Ectodermal cell (in vitro differentiated cells): ENCODE measurements at regions not wholly inside any gene's neighbourhood (a gene's known extent, or its start where the extent isn't known, plus 50 kb on each side); places are given as distances from the start of the nearest gene placed in this dataset.
"Not testable (repeated sequence)": the region's sequence is repeated elsewhere in the genome, so short reads cannot be mapped to it uniquely, and the experiment has no call there.

Source experiments
- H3K27ac ChIP-seq: 2 replicates; pipeline ENCODE4 v1.7.0; 2013; ENCODE audit warnings: mild to moderate bottlenecking, low read depth, low read length; ENCODE audit not compliant: insufficient read depth, poor library complexity, severe bottlenecking
- H3K27me3 ChIP-seq: 2 replicates; pipeline ENCODE4 v1.7.0; 2013; ENCODE audit warnings: mild to moderate bottlenecking, low read length; ENCODE audit not compliant: insufficient read depth, control insufficient read depth, poor library complexity, severe bottlenecking
- H3K36me3 ChIP-seq: one replicate; pipeline ENCODE4 v1.7.0; 2013; ENCODE audit warnings: low read length; ENCODE audit not compliant: control insufficient read depth, insufficient read depth
- H3K4me1 ChIP-seq: one replicate; pipeline ENCODE4 v1.7.0; 2013; ENCODE audit warnings: low read length; ENCODE audit not compliant: control insufficient read depth, insufficient read depth
- H3K4me3 ChIP-seq: 2 replicates; pipeline ENCODE4 v1.7.0; 2013; ENCODE audit warnings: low read depth, low read length, control low read depth; ENCODE audit not compliant: insufficient read depth
- H3K9me3 ChIP-seq: 2 replicates; pipeline ENCODE4 v1.7.0; 2013; ENCODE audit warnings: mild to moderate bottlenecking, low read length, moderate library complexity; ENCODE audit not compliant: control insufficient read depth
- WGBS, 2 experiments: methylation state at CpG; one replicate each; pipeline ENCODE4 v1.1.7; 2013; ENCODE audit warnings: missing lambda C conversion rate in 2 of 2; 5-methylcytosine and 5-hydroxymethylcytosine counted together

- no peak overlapping the region for H3K4me3 ChIP-seq
- no peaks in the 10 kb centered on the region for H3K9me3 ChIP-seq
- 29 to 57% methylated on average over 1 to 2 of the region's 2 CpGs for WGBS, 2 experiments
- no peaks in the 10 kb centered on the region for H3K27me3 ChIP-seq
- no peak overlapping the region for H3K27ac ChIP-seq
- H3K4me1 ChIP-seq, result no peaks in the 10 kb centered on the region
- no peaks in the 10 kb centered on the region for H3K36me3 ChIP-seq
Observed at GRCh38 chr13:61592489-61592888, 176.8 kb upstream of the PCDH20 start.

- WGBS, 2 experiments, result 91 to 100% methylated on average over 1 of the region's 1 CpG
- no peaks in the 10 kb centered on the region for H3K27me3 ChIP-seq
- no peak overlapping the region for H3K27ac ChIP-seq
- H3K36me3 ChIP-seq, result no peaks in the 10 kb centered on the region
- no peaks in the 10 kb centered on the region for H3K4me1 ChIP-seq
- H3K4me3 ChIP-seq, result no peak overlapping the region
- H3K9me3 ChIP-seq, result no peaks in the 10 kb centered on the region
Observed at GRCh38 chr13:61575973-61576372, 160.3 kb upstream of the PCDH20 start.

GRCh38 chr13:61563645-61564044 is 148.0 kb upstream of the PCDH20 start:
- Histone ChIP-seq H3K36me3 (no peaks in the 10 kb centered on the region), H3K4me3 (no peak overlapping the region), H3K4me1 (no peaks in the 10 kb centered on the region), H3K27me3 (no peaks in the 10 kb centered on the region), H3K27ac (no peak overlapping the region), H3K9me3 (no peaks in the 10 kb centered on the region)
- 57 to 94% methylated on average over 1 of the region's 1 CpG for WGBS, 2 experiments

GRCh38 chr13:61546911-61547310 is 131.3 kb upstream of the PCDH20 start:
- Histone ChIP-seq H3K27ac (no peak overlapping the region), H3K36me3 (no peaks in the 10 kb centered on the region), H3K4me3 (no peak overlapping the region), H3K27me3 (no peaks in the 10 kb centered on the region), H3K4me1 (no peaks in the 10 kb centered on the region), H3K9me3 (no peaks in the 10 kb centered on the region)
- 95 to 96% methylated on average over 5 to 6 of the region's 6 CpGs for WGBS, 2 experiments

GRCh38 chr13:61546413-61546812 is 130.8 kb upstream of the PCDH20 start:
- Histone ChIP-seq H3K27ac (no peak overlapping the region), H3K4me1 (no peaks in the 10 kb centered on the region), H3K9me3 (no peaks in the 10 kb centered on the region), H3K4me3 (no peak overlapping the region), H3K36me3 (no peaks in the 10 kb centered on the region), H3K27me3 (no peaks in the 10 kb centered on the region)
- 95 to 97% methylated on average over 3 to 4 of the region's 4 CpGs for WGBS, 2 experiments

GRCh38 chr13:61536433-61536832 is 120.8 kb upstream of the PCDH20 start:
- WGBS, 2 experiments, result 94 to 100% methylated on average over 1 of the region's 1 CpG
- no peaks in the 10 kb centered on the region for H3K4me1 ChIP-seq
- H3K9me3 ChIP-seq, result no peaks in the 10 kb centered on the region
- no peak overlapping the region for H3K27ac ChIP-seq
- H3K4me3 ChIP-seq, result no peak overlapping the region
- no peaks in the 10 kb centered on the region for H3K36me3 ChIP-seq
- no peaks in the 10 kb centered on the region for H3K27me3 ChIP-seq

GRCh38 chr13:61531383-61532065 is 115.9 kb upstream of the PCDH20 start:
- Histone ChIP-seq H3K4me1 (no peaks in the 10 kb centered on the region), H3K27me3 (no peaks in the 10 kb centered on the region), H3K36me3 (no peaks in the 10 kb centered on the region), H3K9me3 (no peaks in the 10 kb centered on the region), H3K27ac (no peak overlapping the region), H3K4me3 (no peak overlapping the region)
- WGBS, 2 experiments, result 88 to 93% methylated on average over 10 of the region's 10 CpGs

- H3K4me1 ChIP-seq, H3K27me3 ChIP-seq, H3K4me3 ChIP-seq, H3K27ac ChIP-seq, H3K9me3 ChIP-seq, H3K36me3 ChIP-seq: not testable (repeated sequence)
- WGBS, 2 experiments, result 87 to 91% methylated on average over 5 of the region's 5 CpGs
Observed at GRCh38 chr13:61519214-61519613, 103.6 kb upstream of the PCDH20 start.

GRCh38 chr13:61508936-61509335 is 93.3 kb upstream of the PCDH20 start:
- Histone ChIP-seq H3K9me3 (no peaks in the 10 kb centered on the region), H3K36me3 (no peaks in the 10 kb centered on the region), H3K4me1 (no peaks in the 10 kb centered on the region), H3K27ac (no peak overlapping the region), H3K27me3 (no peaks in the 10 kb centered on the region), H3K4me3 (no peak overlapping the region)
- WGBS, 2 experiments, result 94 to 96% methylated on average over 1 to 2 of the region's 2 CpGs

- WGBS, 2 experiments, result 41 to 44% methylated on average over 1 of the region's 1 CpG
- Histone ChIP-seq H3K4me1 (no peaks in the 10 kb centered on the region), H3K36me3 (no peaks in the 10 kb centered on the region), H3K27me3 (no peaks in the 10 kb centered on the region), H3K27ac (no peak overlapping the region), H3K4me3 (no peak overlapping the region), H3K9me3 (no peaks in the 10 kb centered on the region)
Observed at GRCh38 chr13:61500176-61500575, 84.5 kb upstream of the PCDH20 start.

GRCh38 chr13:61495648-61496047 is 80.0 kb upstream of the PCDH20 start:
- no peaks in the 10 kb centered on the region for H3K27me3 ChIP-seq
- no peak overlapping the region for H3K27ac ChIP-seq
- no peaks in the 10 kb centered on the region for H3K36me3 ChIP-seq
- 92 to 100% methylated on average over 2 of the region's 2 CpGs for WGBS, 2 experiments
- H3K4me3 ChIP-seq, result no peak overlapping the region
- no peaks in the 10 kb centered on the region for H3K9me3 ChIP-seq
- no peaks in the 10 kb centered on the region for H3K4me1 ChIP-seq
